H1 (cell line): ENCODE measurements at regions not wholly inside any gene's neighbourhood (a gene's known extent, or its start where the extent isn't known, plus 50 kb on each side); places are given as distances from the start of the nearest gene placed in this dataset.

Experiments used
- CTCF ChIA-PET: fragments of 300-600 bp; sonication (Branson Sonifier 250); formaldehyde crosslinking; loops from one replicate; lab custom pipeline; 2021; ENCODE audit not compliant: partially characterized antibody; lab: Charles Lee
- POLR2A ChIA-PET: fragments of 300-600 bp; sonication (Branson Sonifier 250); formaldehyde crosslinking; loops from one replicate; lab custom pipeline; 2021; ENCODE audit warnings: inconsistent platforms; ENCODE audit not compliant: partially characterized antibody; lab: Charles Lee
- DNase-seq, 2 experiments: peaks; one replicate each; pipeline versions ENCODE4 v3.0.0 to v3.0.0-alpha.2; 2010 to 2022; ENCODE audit warnings: low spot score in 2 of 2, low read depth in 1 of 2, mixed read lengths in 1 of 2
- FAIRE-seq: peaks from 2 replicates; lab custom pipeline; 2011; peaks lifted over from hg19 to GRCh38; lab: Jason Lieb, UNC
- H2AFZ ChIP-seq: 2 replicates; pipeline ENCODE4 v1.8.1; 2012; ENCODE audit warnings: low read length, inconsistent platforms
- H2AK5ac ChIP-seq: 2 replicates; pipeline ENCODE4 v1.6.1; 2013; ENCODE audit warnings: low read depth, low read length
- H2BK120ac ChIP-seq: replicated peaks from 2 replicates; pipeline ENCODE3; 2013; ENCODE audit warnings: low read depth, low read length, inconsistent platforms
- H2BK12ac ChIP-seq: 2 replicates; pipeline ENCODE4 v1.6.1; 2013; ENCODE audit warnings: low read depth, low read length
- H2BK15ac ChIP-seq: 2 replicates; pipeline ENCODE4 v1.6.1; 2013; ENCODE audit warnings: low read length
- H2BK20ac ChIP-seq: 2 replicates; pipeline ENCODE4 v1.6.1; 2013; ENCODE audit warnings: low read length
- H2BK5ac ChIP-seq: 2 replicates; pipeline ENCODE4 v1.6.1; 2013; ENCODE audit warnings: low read depth, low read length
- H3K14ac ChIP-seq: 2 replicates; pipeline ENCODE4 v1.6.1; 2013; ENCODE audit warnings: inconsistent platforms; ENCODE audit not compliant: insufficient read length
- H3K18ac ChIP-seq: 2 replicates; pipeline ENCODE4 v1.6.1; 2013; ENCODE audit warnings: low read length; ENCODE audit errors: extremely low read depth
- H3K23ac ChIP-seq: 2 replicates; pipeline ENCODE4 v1.6.1; 2013; ENCODE audit warnings: inconsistent platforms; ENCODE audit not compliant: insufficient read length
- H3K23me2 ChIP-seq: 2 replicates; pipeline ENCODE4 v1.6.1; 2013; ENCODE audit warnings: low read depth, low read length
- H3K27ac ChIP-seq: 2 replicates; pipeline ENCODE4 v1.6.1; 2011; ENCODE audit warnings: low read depth, low read length, inconsistent platforms
- H3K27me3 ChIP-seq, 4 experiments: replicated peaks in 1 of 4; 1 replicate in 1 of 4; 2 replicates in 3 of 4; pipeline versions ENCODE4 v1.6.1 to v1.8.1; 2011 to 2013; ENCODE audit warnings: low read length in 3 of 4, mild to moderate bottlenecking in 3 of 4, inconsistent platforms in 2 of 4, mixed read lengths in 2 of 4, moderate library complexity in 1 of 4; ENCODE audit not compliant: control insufficient read depth in 3 of 4, insufficient read depth in 3 of 4; ENCODE audit errors: extremely low read depth in 1 of 4
- H3K36me3 ChIP-seq, 4 experiments: 2 replicates each; pipeline versions ENCODE4 v1.6.1 to v1.8.1; 2011 to 2013; ENCODE audit warnings: mild to moderate bottlenecking in 4 of 4, low read length in 3 of 4, moderate library complexity in 2 of 4, control low read depth in 1 of 4, inconsistent platforms in 1 of 4; ENCODE audit not compliant: insufficient read depth in 4 of 4, control insufficient read depth in 2 of 4
- H3K4ac ChIP-seq: replicated peaks from 2 replicates; pipeline ENCODE3; 2013; ENCODE audit warnings: low read length, low read depth, mixed read lengths, inconsistent platforms; ENCODE audit not compliant: insufficient read length
- H3K4me1 ChIP-seq, 4 experiments: replicated peaks in 1 of 4; 1 replicate in 1 of 4; 2 replicates in 3 of 4; pipeline versions ENCODE4 v1.6.1 to v1.8.1; 2011 to 2013; ENCODE audit warnings: low read length in 3 of 4, inconsistent platforms in 2 of 4, mixed read lengths in 1 of 4; ENCODE audit not compliant: insufficient read depth in 4 of 4, control insufficient read depth in 3 of 4
- H3K4me2 ChIP-seq, 2 experiments: 2 replicates each; pipeline versions ENCODE4 v1.6.1 to v1.8.1; 2011 to 2013; ENCODE audit warnings: low read depth in 2 of 2, low read length in 2 of 2, control low read depth in 1 of 2, inconsistent platforms in 1 of 2, mild to moderate bottlenecking in 1 of 2; ENCODE audit not compliant: insufficient read depth in 1 of 2
- H3K4me3 ChIP-seq, 4 experiments: fragments of 200-600, 300-600 bp in 1 of 4; sonication (generic), shearing (Covaris generic), sonication (Bioruptor Twin) in 1 of 4; 2 replicates each; pipeline versions ENCODE4 v1.5.1 to v1.8.1; 2011 to 2016; ENCODE audit warnings: low read length in 4 of 4, low read depth in 3 of 4, control low read depth in 2 of 4, inconsistent platforms in 2 of 4, mild to moderate bottlenecking in 2 of 4, mixed read lengths in 1 of 4, moderate library complexity in 1 of 4; ENCODE audit not compliant: insufficient read depth in 2 of 4; ENCODE audit errors: extremely low read depth in 1 of 4
- H3K56ac ChIP-seq: replicated peaks from 2 replicates; pipeline ENCODE3; 2013; ENCODE audit warnings: low read depth, mild to moderate bottlenecking, mixed read lengths, low read length, inconsistent platforms; ENCODE audit not compliant: insufficient read length
- H3K79me1 ChIP-seq: 2 replicates; pipeline ENCODE4 v1.6.1; 2013; ENCODE audit warnings: low read depth, low read length, control low read depth
- H3K79me2 ChIP-seq, 2 experiments: 2 replicates each; pipeline versions ENCODE4 v1.6.1 to v1.8.1; 2012 to 2013; ENCODE audit warnings: low read length in 2 of 2, mild to moderate bottlenecking in 2 of 2, inconsistent platforms in 1 of 2; ENCODE audit not compliant: insufficient read depth in 2 of 2, control insufficient read depth in 1 of 2
- H3K9ac ChIP-seq, 4 experiments: replicated peaks in 1 of 4; 1 replicate in 1 of 4; 2 replicates in 3 of 4; pipeline versions ENCODE4 v1.6.1 to v1.8.1; 2011 to 2013; ENCODE audit warnings: low read depth in 3 of 4, low read length in 3 of 4, control low read depth in 2 of 4, mild to moderate bottlenecking in 2 of 4, moderate library complexity in 2 of 4, inconsistent platforms in 1 of 4; ENCODE audit errors: extremely low read depth in 1 of 4
- H3K9me3 ChIP-seq, 2 experiments: 2 replicates each; pipeline versions ENCODE4 v1.6.1 to v1.8.1; 2012 to 2013; ENCODE audit warnings: mild to moderate bottlenecking in 2 of 2, moderate library complexity in 2 of 2, control low read depth in 1 of 2, inconsistent platforms in 1 of 2, low read depth in 1 of 2, low read length in 1 of 2, mixed read lengths in 1 of 2; ENCODE audit not compliant: insufficient read depth in 2 of 2
- H4K20me1 ChIP-seq, 2 experiments: replicated peaks in 1 of 2; 2 replicates each; pipeline versions ENCODE3 to v1.8.1; 2011 to 2013; ENCODE audit warnings: inconsistent platforms in 2 of 2, low read length in 2 of 2, mild to moderate bottlenecking in 1 of 2; ENCODE audit not compliant: insufficient read depth in 2 of 2, control insufficient read depth in 1 of 2
- H4K5ac ChIP-seq: 2 replicates; pipeline ENCODE4 v1.6.1; 2013; ENCODE audit warnings: low read length, low read depth, mixed read lengths, inconsistent platforms; ENCODE audit not compliant: insufficient read length
- H4K8ac ChIP-seq: 2 replicates; pipeline ENCODE4 v1.8.0; 2013; ENCODE audit warnings: mild to moderate bottlenecking, moderate library complexity, low read length, inconsistent platforms; ENCODE audit not compliant: insufficient read depth; ENCODE audit errors: extremely low read depth
- H4K91ac ChIP-seq: replicated peaks from 2 replicates; pipeline ENCODE3; 2013; ENCODE audit warnings: low read length, mixed read lengths, inconsistent platforms; ENCODE audit not compliant: insufficient read length
- CEBPB ChIP-seq: IDR thresholded peaks from 2 replicates; pipeline ENCODE4 v1.6.1; 2012; ENCODE audit warnings: low read depth, low read length
- SIX5 ChIP-seq: IDR thresholded peaks from 2 replicates; pipeline ENCODE4 v1.6.1; 2011; ENCODE audit warnings: mild to moderate bottlenecking, low read depth, low read length
- WGBS, 2 experiments: shearing (Covaris generic) in 1 of 2; methylation state at CpG; one replicate each; pipeline versions ENCODE4 v1.1.6 to v1.1.7; 2013 to 2015; ENCODE audit warnings: low lambda C conversion rate in 2 of 2, mixed read lengths in 2 of 2, inconsistent platforms in 1 of 2, low coverage in 1 of 2, missing lambda C conversion rate in 1 of 2; ENCODE audit not compliant: insufficient replicate concordance in 2 of 2, insufficient coverage in 1 of 2, insufficient read length in 1 of 2; ENCODE audit errors: extremely low coverage in 1 of 2, missing lambda C conversion rate in 1 of 2; 5-methylcytosine and 5-hydroxymethylcytosine counted together

GRCh38 chr22:34761111-34761510, 304.8 kb upstream of the ISX start:
- Histone ChIP-seq H2BK12ac (no peak overlapping the region), H3K18ac (no peak overlapping the region), H3K27ac (no peak overlapping the region), H3K27me3 (no peaks in the 10 kb centered on the region), H4K91ac (no peak overlapping the region), H3K4me2 (no peak overlapping the region), H3K23me2 (no peaks in the 10 kb centered on the region; the same call in 1 of the 2 replicates), H2BK20ac (no peak overlapping the region), H3K79me2 (no peaks in the 10 kb centered on the region), H3K36me3 (no peaks in the 10 kb centered on the region), H4K5ac (no peak overlapping the region), H2BK120ac (no peak overlapping the region), H4K8ac (0 out of 2 replicates have a peak overlapping the region, but pooled peaks have one; percentile 14), H3K4me1 (peaks cover 0 to 5% (median 0%) of the 10 kb centered on the region in 4 experiments; a peak in 1 of 7 replicates), H2BK15ac (no peak overlapping the region), H3K23ac (no peak overlapping the region), H3K4me3 (no peak overlapping the region), H3K4ac (no peak overlapping the region), H3K14ac (no peak overlapping the region), H4K20me1 (no peaks in the 10 kb centered on the region), H3K9me3 (0 out of 4 replicates have a peak, but pooled peaks cover 3 to 6% of the 10 kb centered on the region in 2 experiments), H3K56ac (no peak overlapping the region), H2AFZ (no peak overlapping the region), H2AK5ac (no peak overlapping the region), H2BK5ac (no peak overlapping the region), H3K9ac (0 out of 7 replicates have a peak overlapping the region, but pooled peaks of 1 of the 4 experiments have one; percentile 15), H3K79me1 (no peaks in the 10 kb centered on the region)
- ChIA-PET CTCF (no interaction called here), POLR2A (no interaction called here)
- FAIRE-seq = no peak
- TF ChIP-seq SIX5 = no peak
- no peak for TF ChIP-seq CEBPB
- DNase-seq = no peak
- 76% methylated on average over 6 of the region's 6 CpGs; no CpG with 5 or more reads in 1 of the 2 experiments for WGBS, 2 experiments
